HG03521 (cell line): ENCODE measurements at regions not wholly inside any gene's neighbourhood (a gene's known extent, or its start where the extent isn't known, plus 50 kb on each side); places are given as distances from the start of the nearest gene placed in this dataset.
"Not testable (repeated sequence)": the region's sequence is repeated elsewhere in the genome, so short reads cannot be mapped to it uniquely, and the experiment has no call there.

Experiments used
- ATAC-seq: cut with Tn5 transposase; IDR thresholded peaks from one replicate; pipeline ENCODE4 v1.9.1; 2021; ENCODE audit warnings: mild to moderate bottlenecking, moderate library complexity; ENCODE audit not compliant: unreplicated experiment

DNA sequence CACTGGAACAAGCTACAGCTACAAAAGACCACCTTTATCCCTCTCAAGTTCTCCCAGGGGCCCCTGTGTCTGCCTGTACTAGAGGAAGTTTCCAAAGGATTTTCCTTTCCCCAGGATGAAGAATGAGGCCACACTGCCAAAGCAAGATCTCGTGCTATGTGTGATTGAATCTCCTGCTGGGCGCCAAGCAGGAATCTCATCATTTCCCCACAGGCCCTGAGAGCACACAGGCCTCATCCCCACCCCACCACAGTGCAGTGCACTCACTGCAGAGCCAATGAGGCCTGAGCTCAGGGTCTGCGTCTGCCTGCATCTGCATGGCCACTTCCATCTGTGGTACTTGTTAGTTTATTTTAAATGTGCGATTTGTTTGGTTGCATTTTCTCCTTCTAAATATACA, 387.4 kb upstream of the ASIC2 start:
- ATAC-seq, result no peak

DNA sequence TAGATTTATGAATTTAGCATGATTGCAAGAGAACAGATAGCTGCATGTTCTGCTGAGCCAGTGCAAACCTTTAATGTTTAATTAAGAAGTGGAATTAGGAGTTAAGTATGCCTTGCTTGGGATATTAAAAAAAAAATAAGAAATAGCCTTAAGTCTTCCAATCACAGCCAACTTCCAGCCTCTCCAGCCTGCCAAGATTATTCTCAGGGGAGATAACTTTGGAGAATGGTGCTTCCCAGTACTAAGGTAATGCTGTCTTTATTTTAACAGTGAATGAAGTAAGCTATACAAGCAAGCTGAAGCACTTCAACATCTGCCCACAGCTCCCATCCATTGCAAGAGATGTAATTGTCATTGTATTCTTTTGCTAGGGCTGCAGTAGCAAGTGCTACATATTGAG, 389.5 kb upstream of the ASIC2 start:
- no peak for ATAC-seq

DNA sequence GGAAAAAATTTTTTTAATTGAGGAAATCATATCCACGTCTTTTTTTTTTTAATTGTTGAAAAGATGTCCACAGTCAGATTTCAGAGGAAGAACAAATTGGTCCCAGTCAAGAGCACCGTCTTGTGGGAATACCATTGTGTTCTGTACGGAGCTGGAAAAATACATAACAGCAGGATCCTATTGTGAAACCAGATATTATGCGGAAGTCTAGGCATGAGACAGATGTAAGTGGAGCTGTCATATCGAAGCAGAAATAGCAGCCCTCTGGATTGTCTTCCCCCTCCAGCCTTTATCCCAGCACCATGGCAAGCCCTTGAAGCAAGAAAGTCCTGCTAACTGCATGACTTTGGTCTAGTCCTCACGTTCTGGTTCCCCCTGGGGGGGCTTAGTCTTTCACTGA, 391.6 kb upstream of the ASIC2 start:
- no peak for ATAC-seq

DNA sequence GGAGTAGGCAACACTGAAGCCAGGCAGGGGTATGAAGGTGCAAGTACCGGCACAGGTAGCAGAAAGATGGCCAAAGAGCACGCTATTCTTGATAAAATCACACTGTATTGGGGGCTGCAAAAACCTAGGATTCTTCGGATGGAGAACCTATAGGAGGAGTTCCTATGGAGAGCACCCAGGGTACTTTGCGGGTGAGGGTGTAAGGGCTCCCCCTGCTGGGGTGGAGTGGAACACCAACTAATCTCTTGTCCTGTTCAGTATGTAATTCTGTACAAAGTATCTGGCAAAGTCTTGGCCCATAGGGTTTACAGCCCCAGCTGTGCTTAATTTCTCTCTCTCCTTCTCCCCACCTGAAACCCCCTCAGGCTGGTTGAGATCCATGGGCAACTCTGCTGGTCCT, 393.1 kb upstream of the ASIC2 start:
- ATAC-seq, result no peak

DNA sequence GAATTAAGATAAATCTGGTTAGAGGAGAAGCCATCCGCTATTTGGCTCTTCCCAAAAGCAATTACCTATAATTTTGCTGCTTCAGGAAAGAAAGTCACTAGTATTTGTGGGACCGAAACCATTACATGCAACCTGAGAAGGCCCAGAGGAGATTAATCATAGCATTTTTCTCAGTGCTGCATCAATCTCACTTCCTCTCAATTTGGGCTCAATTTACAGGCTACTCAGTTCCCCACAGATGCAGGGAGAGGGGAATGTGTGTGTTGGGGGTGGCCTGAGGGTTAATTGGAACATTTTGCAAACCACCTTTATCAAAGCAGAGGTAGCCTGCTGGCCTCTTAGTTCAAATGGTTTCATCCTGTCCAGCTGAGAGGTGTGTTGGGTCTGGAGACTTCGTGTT, 394.7 kb upstream of the ASIC2 start:
- ATAC-seq, result no peak

DNA sequence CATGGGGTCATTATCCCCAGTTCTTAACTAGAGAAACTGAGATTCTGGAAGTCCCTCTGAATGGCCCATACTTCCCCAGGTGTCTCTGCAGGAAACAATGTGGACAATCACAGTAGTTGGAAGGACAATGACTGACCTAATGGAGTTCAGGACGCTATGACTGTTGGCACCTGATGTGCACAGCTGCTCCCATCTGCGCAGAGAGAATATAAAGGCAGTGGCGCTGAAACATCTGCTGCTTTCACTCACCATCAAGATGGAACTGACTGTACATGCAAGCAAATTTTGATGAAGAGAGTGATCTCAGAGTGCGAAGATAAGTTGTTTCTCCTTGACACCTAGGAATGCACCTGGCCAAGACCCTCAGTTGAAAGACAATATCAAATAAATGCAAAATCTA, 395.7 kb upstream of the ASIC2 start:
- ATAC-seq, result no peak

DNA sequence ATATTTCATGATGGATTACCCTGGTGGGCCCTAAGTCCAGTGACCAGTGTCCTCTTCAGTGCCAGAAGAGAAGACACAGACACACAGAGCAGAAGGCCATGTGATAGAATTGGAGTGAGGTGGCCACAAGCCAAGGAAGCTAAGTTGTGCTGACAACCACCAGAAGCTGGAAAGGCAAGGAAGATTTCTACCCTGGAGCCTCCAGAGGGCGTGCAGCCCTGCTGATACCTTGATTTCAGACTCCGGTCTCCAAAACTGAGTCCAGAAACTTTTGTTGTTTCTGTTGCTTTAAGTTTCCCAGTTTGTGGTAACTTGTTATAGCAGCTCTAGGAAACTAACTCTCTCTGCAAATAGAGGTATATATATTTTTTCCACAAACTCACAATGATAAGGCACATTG, 396.6 kb upstream of the ASIC2 start:
- no peak for ATAC-seq

DNA sequence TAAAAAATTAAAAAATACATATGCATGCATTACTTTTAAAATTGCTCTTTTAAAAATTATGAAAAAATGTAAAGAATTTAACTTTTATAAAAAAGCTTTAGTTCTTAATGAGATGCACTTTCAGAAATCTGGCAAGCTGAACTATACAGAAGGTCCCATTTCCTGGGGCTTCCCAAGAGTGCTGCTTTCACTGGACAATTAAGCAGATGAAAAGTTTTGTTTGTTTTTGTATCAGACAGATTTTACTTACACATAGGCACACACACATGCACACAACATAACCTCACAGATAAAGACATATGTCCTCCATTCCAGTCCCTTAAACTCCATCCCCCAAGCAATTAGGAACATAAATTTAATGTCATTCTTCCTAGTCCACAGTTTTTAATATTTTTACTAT, 402.3 kb upstream of the ASIC2 start:
- no peak for ATAC-seq

DNA sequence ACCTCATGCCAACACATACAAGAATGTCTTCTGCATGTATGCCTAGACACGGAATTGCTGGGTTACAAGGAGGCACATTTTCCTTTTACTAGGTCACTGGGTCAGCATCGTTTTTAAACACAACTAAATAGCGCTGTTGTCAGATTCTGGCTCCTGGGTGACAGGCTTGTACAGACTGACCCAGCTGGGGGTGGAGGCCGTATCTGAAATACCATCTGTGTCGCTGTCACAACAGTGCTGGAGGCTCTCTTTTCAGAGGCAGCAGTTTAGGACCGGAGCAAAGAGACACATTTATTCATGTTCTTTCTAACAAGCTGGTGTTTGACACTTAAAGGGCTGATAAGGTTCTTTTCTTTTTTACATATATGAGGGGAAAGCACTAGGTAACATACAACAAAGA, 403.0 kb upstream of the ASIC2 start:
- no peak for ATAC-seq

DNA sequence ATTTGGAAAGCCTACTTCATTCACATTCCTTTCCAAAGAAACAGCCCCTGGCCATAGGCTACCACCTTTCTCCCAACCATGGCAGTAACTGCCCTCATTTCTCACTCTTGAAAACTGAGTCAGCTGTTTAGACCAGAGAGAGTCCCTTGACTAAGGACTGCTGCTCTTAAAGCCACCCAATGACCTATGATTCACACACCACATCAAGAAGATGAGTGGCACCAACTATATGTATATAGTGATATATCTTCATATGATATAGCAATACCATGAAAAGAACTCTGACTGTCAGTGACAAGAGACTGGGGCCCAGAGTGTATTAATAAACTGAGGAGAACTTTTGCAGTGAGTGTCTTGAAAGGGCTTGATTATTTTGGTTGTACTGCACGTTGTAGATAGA, 404.5 kb upstream of the ASIC2 start:
- ATAC-seq, result no peak

DNA sequence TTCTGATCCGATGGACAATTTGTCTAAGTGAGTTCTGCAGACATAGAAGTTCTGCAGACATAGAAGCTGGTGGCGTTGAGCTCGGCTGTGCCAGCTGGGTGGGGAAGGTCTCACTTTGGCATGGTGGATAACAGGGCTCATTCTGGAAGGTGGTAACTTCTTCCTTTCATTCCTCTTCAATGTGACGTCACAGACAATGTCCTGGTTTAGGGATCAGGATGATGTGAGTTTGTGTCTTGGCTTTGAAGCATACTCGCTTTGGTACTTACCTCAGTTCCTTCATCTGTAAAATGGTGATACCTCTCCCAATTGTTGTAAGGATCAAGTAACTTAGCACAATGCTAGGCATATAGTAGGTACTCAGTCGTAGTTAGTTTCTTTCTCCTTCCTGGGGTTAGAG, 408.8 kb upstream of the ASIC2 start:
- ATAC-seq, result no peak

DNA sequence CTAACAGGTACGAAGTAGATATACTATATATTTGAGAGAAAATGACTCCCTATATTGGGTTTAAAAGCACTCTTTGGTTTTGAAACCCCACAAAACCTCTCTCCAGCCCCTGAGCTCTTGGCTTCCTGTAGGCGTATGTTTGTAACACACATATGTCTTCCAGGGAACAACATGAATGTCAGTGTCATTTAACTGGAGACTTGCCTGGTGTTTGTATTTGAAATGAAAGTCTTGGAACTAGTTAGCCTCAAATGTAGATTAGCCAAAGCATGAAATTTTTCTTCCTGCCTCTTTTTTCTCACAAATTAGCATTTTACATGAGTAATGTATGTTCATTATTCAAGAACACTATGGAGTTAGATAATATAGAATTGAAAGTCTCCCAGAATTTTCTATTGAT, 411.8 kb upstream of the ASIC2 start:
- no peak for ATAC-seq

DNA sequence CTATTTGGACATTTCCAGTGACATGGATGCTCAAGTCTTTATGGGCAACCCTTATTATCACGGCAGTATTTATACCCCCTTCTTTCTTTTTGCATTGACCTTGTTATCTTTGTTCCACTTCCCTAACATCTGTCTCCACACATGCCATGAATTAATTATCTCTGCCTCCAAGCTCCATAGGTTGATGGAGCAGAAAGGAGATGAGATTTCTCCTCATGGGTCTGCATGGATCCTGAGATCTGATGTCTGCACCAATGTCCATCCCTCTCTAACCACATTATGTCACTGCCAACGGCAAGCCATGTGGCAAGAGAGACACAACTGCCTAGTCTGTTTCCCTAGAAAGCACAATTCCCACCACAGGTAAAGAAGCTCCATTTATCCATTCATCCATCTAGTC, 416.8 kb upstream of the ASIC2 start:
- ATAC-seq, result no peak

DNA sequence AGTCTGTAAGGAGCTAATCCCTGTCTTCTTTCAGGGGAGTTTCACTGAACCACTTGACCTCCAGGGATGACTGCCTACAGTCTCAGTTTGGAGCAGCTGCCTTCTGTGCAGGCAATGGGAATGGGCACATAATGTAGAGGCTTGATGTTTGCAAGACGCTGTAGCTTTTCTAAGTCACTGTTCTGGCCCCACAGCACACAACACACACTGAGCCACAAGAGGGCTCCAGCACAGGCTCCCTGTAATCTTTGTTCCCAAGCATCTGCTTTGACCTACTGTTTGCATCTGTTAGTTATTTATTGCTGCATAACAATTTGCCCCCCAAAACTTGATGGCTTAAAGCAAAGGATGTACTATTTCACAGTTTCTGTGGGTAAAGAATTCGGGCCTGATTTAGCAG, 419.0 kb upstream of the ASIC2 start:
- ATAC-seq, result no peak

DNA sequence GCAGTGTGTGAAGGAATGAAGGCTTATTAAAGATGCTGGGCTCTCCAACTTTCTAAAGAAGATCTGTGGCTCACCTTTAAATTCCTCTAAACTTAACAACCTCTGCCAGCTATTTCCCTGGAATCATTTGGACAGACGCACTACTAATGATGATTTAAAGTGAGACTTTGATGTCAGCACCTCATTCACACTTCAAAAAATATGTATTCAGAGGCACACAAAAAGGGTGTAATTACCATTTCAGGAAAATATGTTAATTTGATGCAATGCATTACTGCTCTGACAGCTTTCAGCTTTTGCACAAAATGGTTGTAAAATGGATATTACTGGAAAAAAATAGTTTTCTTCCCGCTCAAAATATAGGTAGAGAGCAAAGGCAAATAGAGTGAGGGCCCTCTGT, 423.9 kb upstream of the ASIC2 start:
- no peak for ATAC-seq

DNA sequence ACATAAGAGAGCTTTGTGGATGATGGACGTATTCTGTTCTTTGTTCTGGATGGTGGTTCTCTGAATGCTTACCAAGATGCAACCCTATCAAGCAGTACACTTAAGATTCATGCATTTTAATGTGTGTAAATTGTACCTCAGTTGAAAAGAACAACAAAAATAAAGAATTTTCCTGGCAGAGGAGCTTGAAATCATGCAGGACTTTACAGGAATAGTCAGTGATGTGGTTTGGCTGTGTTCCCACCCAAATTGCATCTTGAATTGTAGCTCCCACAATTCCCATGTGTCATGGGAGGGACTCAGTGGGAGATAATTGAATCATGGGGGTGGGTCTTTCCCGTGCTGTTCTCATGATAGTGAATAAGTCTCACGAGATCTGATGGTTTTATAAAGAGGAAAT, 430.6 kb upstream of the ASIC2 start:
- ATAC-seq, result not testable (repeated sequence)

DNA sequence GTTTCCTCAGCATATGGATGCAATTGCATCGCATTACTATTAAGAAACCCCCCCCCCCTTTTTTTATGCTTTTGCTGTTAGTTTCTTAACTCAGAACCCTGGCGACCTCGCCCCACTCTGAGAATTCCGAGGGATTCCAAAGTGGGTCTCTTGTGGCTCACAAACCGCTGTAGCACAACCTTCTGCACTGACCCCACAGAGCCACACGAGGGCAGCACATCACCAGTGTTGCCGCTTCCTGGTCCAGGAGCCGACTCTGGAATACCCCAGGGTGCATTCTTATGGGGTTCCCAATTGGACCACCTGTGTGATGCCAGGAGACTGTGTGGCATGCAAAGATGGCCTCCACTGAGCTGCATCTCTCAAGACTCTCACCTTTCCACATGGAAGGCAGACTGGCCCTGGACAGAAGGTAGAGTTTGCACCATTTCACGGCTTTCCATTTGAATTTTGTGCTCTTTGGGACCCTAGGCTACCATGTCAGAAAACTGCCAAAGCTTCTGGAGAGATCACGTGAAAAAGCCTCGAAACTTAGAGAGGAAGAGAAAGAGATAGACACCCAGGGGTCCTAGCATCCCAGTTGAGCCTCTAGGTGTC, 432.7 kb upstream of the ASIC2 start:
- no peak for ATAC-seq

DNA sequence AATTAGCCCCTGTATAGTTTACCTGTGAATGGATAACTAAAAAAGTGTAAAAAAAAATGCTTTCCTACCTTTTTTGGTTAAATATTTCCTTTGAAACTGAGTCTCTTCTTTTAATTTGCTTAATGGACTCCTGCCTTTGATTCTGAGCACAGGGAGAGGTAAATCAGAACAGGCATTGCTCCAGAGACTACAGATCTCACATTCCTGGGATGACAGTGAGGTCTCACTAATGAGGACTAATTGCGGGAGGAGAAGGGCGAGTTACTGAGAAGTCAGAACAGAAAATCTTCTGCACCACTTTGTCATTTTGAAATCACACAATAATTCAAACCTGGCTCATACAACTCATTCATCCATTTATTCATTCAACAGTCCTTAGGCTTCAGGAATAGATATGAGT, 437.0 kb upstream of the ASIC2 start:
- no peak for ATAC-seq

DNA sequence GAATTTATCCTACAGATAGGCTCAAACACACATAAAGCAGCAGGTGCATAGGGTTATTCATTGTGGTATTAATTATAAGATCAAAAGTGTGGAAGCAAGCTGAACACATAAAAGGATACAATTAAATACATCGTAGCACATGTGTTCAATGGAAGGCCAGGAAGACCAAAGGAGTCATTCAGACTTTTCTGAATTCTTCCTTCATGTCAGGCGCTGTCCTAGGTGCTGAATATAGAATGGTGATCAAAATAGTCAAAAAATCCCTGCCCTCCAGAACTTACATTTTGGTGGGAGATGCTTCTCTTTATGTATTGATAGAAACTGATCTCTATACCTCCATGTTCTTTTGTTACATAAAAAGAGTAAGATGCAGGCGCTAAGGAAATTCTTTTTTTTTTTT, 439.0 kb upstream of the ASIC2 start:
- ATAC-seq, result no peak

DNA sequence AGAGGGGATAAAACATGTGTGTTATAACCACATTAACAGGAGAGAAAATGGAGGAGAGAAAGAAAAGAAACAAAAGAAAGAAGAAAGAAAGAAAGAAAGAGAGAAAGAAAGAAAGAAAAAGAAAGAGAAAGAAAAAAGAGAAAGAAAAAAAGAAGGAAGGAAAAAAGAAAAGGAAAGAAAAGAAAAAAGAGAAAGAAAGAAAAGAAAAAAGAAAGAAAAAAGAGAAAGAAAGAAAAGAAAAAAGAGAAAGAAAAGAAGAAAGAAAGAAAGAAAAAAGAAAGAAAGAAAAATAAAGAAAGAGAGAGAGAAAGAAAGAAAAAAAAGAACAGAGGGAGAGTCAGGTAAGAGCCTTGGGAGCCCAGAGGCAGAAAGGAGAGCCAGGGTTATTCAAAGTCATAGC, 446.6 kb upstream of the ASIC2 start:
- ATAC-seq, result no peak

DNA sequence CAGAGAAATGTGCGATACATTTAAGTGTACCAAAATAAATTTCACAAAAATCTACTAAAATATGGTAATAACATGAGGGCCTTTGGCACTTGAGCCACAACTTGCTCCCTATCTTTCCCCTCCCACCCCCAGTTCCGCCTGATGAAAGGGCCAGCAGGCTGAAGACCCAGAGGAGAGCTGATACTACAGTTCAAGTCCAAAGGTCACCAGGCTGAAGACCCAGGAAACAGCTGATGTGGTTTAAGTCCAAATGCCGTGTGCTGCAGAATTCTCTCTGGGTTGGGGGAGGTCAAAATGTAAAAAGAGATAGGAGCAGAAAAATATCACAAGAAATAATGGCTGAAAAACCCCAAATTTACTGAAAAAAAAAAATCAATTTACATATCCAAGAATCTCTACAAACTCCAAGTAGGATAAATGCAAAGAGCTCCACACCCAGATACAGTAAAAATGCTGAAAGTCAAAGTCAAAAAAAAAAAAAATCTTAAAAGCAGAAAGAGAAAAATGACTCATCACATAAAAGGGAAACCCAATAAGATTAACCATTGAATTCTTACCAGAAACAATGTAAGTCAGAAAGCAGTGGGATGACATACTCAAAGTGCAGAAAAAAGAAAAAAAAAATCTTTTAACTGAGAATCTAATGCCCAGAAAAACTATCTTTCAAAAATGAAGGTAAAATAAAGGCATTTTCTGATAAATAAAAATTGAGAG, 452.1 kb upstream of the ASIC2 start:
- ATAC-seq, result no peak

DNA sequence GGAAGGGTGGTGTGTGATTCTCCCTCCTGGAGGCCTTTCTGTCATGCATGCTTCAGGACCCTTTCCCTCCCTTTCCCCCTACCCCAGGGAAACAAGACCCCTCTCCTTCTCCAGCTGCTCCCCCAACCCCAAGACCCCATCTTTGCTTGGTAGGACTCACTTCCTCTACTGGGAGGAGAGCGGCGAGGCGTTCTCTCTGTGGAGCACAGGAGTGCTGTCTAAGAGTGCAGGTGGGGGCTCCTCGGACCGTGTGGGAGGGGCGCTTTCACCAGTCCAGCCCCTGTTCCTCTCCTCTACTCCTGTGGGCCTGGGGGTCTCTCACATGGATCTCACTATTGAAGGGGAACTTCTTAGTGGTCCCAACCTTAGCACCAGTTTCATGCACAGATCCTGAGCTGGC, 456.1 kb upstream of the ASIC2 start:
- no peak for ATAC-seq
